ENCODE measurements at regions not wholly inside any gene's neighbourhood (a gene's known extent, or its start where the extent isn't known, plus 50 kb on each side); places are given as distances from the start of the nearest gene placed in this dataset.

DNA sequence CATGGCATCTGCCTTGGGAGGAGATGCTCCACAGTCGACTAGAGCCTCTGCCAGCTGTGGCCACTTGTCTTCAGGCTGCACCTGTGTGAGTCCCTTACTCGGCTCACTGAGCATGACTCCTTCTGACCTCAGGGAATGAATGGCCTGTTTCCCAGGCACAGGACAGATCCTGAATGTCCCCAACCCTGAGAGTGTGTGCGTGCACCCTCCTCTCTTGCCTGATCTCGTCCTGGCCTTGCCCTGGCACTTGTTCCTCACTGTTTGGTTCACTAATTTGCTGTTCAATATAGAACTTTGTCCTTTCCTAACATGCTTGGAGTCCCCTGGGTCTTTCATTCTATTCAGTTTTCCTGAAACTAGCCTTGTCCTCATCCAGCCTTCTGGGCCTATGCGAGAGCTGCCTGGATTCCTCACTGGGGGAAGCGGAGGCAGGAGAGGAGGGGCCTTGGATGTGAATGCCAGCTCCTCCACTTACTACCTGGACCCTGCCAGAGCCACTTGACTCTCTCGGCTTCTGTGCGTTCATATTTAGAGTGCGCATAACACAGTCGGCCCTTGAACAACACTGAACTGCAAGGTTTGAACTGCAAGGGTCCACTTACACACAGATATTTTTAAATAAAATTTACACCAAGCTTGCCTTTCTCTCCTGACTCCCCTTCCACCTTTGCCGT lies 184.8 kb downstream of the ACKR3 start:
- H3K4me1 ChIP-seq (ENCODE audit: low read depth), result no peaks in the 10 kb centered on the region
- H3K4me3 ChIP-seq, result no peak overlapping the region
- DNase-seq (no peak), ATAC-seq (no peak)
- H3K9me3 ChIP-seq, result no peaks in the 10 kb centered on the region
- TF ChIP-seq CTCF (IDR thresholded peaks at IDR 0.05), result no peak
- no peaks in the 10 kb centered on the region for H3K36me3 ChIP-seq (ENCODE audit: low read depth)
- intact Hi-C loops (cut with DNase I, micrococcal nuclease), result no loop called here

DNA sequence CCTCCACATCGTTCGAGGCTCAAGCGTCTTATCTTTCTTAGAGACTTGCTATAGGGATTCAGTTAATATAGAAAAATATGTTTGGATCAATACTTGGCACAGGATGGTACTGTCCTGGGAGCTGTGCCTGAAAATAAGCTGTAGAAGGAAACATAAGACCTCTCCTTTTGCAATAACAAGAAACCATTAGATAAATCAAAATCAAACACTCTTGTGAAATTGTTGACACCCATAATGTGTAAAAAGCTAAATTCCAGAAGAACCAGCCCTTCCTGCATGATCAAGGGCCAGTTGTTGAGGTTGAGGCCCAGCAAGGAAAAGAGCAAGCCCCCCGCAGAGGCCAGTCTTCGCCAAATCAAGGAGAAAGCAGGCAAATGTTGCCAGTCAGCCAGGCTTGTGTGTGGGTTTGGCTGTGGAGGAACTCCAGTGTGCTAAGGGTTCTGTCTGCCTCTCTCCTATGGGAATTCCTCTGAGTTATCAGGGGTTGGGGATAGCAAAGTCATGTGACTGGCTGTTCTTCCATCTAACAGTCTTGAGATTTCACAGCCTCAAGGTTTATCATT lies 185.7 kb downstream of the ACKR3 start:
- DNase-seq, result no peak
- Histone ChIP-seq H3K4me1 (ENCODE audit: low read depth) (no peaks in the 10 kb centered on the region), H3K36me3 (ENCODE audit: low read depth) (no peaks in the 10 kb centered on the region), H3K9me3 (no peaks in the 10 kb centered on the region), H3K4me3 (no peak overlapping the region)
- intact Hi-C loops (cut with DNase I, micrococcal nuclease), result no loop called here
- no peak for TF ChIP-seq CTCF (IDR thresholded peaks at IDR 0.05)
- no peak for ATAC-seq

DNA sequence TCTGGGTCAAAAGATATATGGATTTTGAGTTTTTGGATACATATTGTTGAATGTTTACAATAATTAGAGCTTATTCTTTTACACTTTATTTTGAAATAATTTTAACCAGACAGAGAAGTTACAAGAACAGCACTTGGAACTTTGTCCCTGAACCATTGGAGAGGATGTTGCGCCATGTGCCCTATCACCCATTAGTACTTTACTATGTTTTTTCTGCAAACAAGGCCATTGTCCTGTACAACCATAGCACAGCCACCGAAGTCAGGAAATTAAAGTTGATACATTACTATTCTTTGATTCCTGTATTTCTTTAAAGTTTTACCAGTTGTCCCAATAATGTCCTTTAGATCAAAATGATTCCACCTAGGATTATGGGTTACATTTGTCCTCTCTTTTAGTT lies 188.8 kb downstream of the ACKR3 start:
- DNase-seq (no peak), ATAC-seq (no peak)
- H3K9me3 ChIP-seq, result no peaks in the 10 kb centered on the region
- intact Hi-C loops (cut with DNase I, micrococcal nuclease), result no loop called here
- no peaks in the 10 kb centered on the region for H3K36me3 ChIP-seq (ENCODE audit: low read depth)
- H3K4me1 ChIP-seq (ENCODE audit: low read depth), result no peaks in the 10 kb centered on the region
- TF ChIP-seq CTCF (IDR thresholded peaks at IDR 0.05), result no peak
- no peak overlapping the region for H3K4me3 ChIP-seq

- DNase-seq, result no peak
- ATAC-seq, result no peak
- TF ChIP-seq CTCF (IDR thresholded peaks at IDR 0.05), result no peak
- no peaks in the 10 kb centered on the region for H3K9me3 ChIP-seq
- H3K36me3 ChIP-seq (ENCODE audit: low read depth), result no peaks in the 10 kb centered on the region
- no peak overlapping the region for H3K4me3 ChIP-seq
- intact Hi-C loops (cut with DNase I, micrococcal nuclease), result no loop called here
- no peaks in the 10 kb centered on the region for H3K4me1 ChIP-seq (ENCODE audit: low read depth)
These were observed 190.6 kb downstream of the ACKR3 start for GRCh38 chr2:236760246-236760645.

DNA sequence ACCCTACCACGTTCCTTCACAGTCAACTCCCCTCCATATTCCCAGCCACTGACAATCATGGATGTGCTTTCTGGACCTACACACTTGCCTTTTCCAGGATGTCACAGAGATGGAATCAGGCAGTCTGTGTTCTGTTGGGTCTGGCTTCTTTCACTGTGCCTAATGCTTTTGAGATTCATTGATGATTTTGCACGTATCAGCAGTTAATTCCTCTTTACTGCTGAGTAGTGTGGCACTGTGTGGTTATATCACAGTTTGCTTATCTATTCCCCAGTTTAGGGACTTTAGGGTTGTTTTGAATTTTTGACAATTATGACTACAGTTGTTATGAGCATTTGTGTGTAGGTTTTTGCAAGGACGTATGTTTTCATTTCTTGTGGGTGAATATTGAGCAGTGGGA lies 191.7 kb downstream of the ACKR3 start:
- H3K36me3 ChIP-seq (ENCODE audit: low read depth), result no peaks in the 10 kb centered on the region
- TF ChIP-seq CTCF (IDR thresholded peaks at IDR 0.05), result no peak
- H3K9me3 ChIP-seq, result no peaks in the 10 kb centered on the region
- H3K4me3 ChIP-seq, result no peak overlapping the region
- intact Hi-C loops (cut with DNase I, micrococcal nuclease), result no loop called here
- no peaks in the 10 kb centered on the region for H3K4me1 ChIP-seq (ENCODE audit: low read depth)
- ATAC-seq, result no peak
- DNase-seq, result no peak

Data from mucosa of descending colon (tissue), 3 donors.